ENCODE measurements at regions not wholly inside any gene's neighbourhood (a gene's known extent, or its start where the extent isn't known, plus 50 kb on each side); places are given as distances from the start of the nearest gene placed in this dataset.
A peak's percentile ranks its signal among the peaks of the same experiment; 100 is the strongest.

GRCh38 chr12:93178154-93178878 lies 199.4 kb upstream of the NUDT4 start:
- DNase-seq (ENCODE audit: low read depth) = no peak

GRCh38 chr12:93179792-93180191 lies 197.9 kb upstream of the NUDT4 start:
- DNase-seq (ENCODE audit: low read depth) = no peak

GRCh38 chr12:93180566-93180965 lies 197.2 kb upstream of the NUDT4 start:
- no peak for DNase-seq (ENCODE audit: low read depth)

- DNase-seq (ENCODE audit: low read depth) = no peak
Measured at GRCh38 chr12:93181409-93181965, 196.2 kb upstream of the NUDT4 start.

- peak; percentile 74 for DNase-seq (ENCODE audit: low read depth)
Measured at GRCh38 chr12:93183940-93184671, 193.6 kb upstream of the NUDT4 start.

- DNase-seq (ENCODE audit: low read depth) = no peak
Measured at GRCh38 chr12:93184672-93185368, 192.9 kb upstream of the NUDT4 start.

- no peak for DNase-seq (ENCODE audit: low read depth)
Measured at GRCh38 chr12:93185369-93185741, 192.4 kb upstream of the NUDT4 start.

- peak; percentile 56 for DNase-seq (ENCODE audit: low read depth)
Measured at GRCh38 chr12:93186131-93186530, 191.6 kb upstream of the NUDT4 start.

GRCh38 chr12:93186621-93187020 lies 191.1 kb upstream of the NUDT4 start:
- no peak for DNase-seq (ENCODE audit: low read depth)

- peak; percentile 51 for DNase-seq (ENCODE audit: low read depth)
Measured at GRCh38 chr12:93191423-93191822, 186.3 kb upstream of the NUDT4 start.

- peak; percentile 65 for DNase-seq (ENCODE audit: low read depth)
Measured at GRCh38 chr12:93191956-93192355, 185.8 kb upstream of the NUDT4 start.

GRCh38 chr12:93192878-93193277 lies 184.8 kb upstream of the NUDT4 start:
- DNase-seq (ENCODE audit: low read depth) = no peak

GRCh38 chr12:93195511-93195910 lies 182.2 kb upstream of the NUDT4 start:
- DNase-seq (ENCODE audit: low read depth) = no peak

GRCh38 chr12:93197067-93197593 lies 180.6 kb upstream of the NUDT4 start:
- DNase-seq (ENCODE audit: low read depth) = peak; percentile 42

- DNase-seq (ENCODE audit: low read depth) = peak; percentile 62
Measured at GRCh38 chr12:93198086-93198485, 179.6 kb upstream of the NUDT4 start.

GRCh38 chr12:93199831-93200236 lies 177.9 kb upstream of the NUDT4 start:
- DNase-seq (ENCODE audit: low read depth) = no peak

- DNase-seq (ENCODE audit: low read depth) = no peak
Measured at GRCh38 chr12:93200291-93200917, 177.3 kb upstream of the NUDT4 start.

- no peak for DNase-seq (ENCODE audit: low read depth)
Measured at GRCh38 chr12:93201990-93202389, 175.7 kb upstream of the NUDT4 start.

GRCh38 chr12:93202688-93203087 lies 175.0 kb upstream of the NUDT4 start:
- no peak for DNase-seq (ENCODE audit: low read depth)

GRCh38 chr12:93203361-93203760 lies 174.4 kb upstream of the NUDT4 start:
- DNase-seq (ENCODE audit: low read depth) = no peak

GRCh38 chr12:93204896-93205295 lies 172.8 kb upstream of the NUDT4 start:
- no peak for DNase-seq (ENCODE audit: low read depth)

GRCh38 chr12:93205361-93205760 lies 172.4 kb upstream of the NUDT4 start:
- DNase-seq (ENCODE audit: low read depth) = no peak
